ENCODE measurements at regions not wholly inside any gene's neighbourhood (a gene's known extent, or its start where the extent isn't known, plus 50 kb on each side); places are given as distances from the start of the nearest gene placed in this dataset.

DNA sequence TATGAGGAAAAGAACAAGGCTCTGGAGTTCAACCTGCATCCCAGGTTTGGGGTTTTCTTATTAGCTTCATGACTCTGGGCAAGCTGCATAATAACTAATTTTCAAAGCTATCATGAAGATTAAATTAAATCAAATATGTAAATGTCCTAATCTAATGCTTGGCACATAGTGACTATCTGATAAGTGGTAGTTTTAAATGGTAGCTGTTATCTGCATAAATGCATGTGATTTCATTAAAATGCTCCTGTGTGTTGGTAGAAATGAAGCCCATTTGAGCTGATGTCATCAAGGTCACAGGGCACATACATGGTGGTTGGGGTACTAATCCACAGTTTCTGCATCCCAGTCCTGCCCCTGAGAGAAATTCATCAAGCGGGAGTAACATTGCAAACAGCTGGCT, 428.8 kb downstream of the LRATD1 start:
- no peak for TF ChIP-seq TCF12 (IDR thresholded peaks at IDR 0.05; ENCODE audit: low read depth)
- TF ChIP-seq TAF1 (IDR thresholded peaks at IDR 0.05; ENCODE audit: low read depth): no peak
- no peak for TF ChIP-seq RAD21 (IDR thresholded peaks at IDR 0.05; ENCODE audit: low read depth)
- TF ChIP-seq, protein P1, sequence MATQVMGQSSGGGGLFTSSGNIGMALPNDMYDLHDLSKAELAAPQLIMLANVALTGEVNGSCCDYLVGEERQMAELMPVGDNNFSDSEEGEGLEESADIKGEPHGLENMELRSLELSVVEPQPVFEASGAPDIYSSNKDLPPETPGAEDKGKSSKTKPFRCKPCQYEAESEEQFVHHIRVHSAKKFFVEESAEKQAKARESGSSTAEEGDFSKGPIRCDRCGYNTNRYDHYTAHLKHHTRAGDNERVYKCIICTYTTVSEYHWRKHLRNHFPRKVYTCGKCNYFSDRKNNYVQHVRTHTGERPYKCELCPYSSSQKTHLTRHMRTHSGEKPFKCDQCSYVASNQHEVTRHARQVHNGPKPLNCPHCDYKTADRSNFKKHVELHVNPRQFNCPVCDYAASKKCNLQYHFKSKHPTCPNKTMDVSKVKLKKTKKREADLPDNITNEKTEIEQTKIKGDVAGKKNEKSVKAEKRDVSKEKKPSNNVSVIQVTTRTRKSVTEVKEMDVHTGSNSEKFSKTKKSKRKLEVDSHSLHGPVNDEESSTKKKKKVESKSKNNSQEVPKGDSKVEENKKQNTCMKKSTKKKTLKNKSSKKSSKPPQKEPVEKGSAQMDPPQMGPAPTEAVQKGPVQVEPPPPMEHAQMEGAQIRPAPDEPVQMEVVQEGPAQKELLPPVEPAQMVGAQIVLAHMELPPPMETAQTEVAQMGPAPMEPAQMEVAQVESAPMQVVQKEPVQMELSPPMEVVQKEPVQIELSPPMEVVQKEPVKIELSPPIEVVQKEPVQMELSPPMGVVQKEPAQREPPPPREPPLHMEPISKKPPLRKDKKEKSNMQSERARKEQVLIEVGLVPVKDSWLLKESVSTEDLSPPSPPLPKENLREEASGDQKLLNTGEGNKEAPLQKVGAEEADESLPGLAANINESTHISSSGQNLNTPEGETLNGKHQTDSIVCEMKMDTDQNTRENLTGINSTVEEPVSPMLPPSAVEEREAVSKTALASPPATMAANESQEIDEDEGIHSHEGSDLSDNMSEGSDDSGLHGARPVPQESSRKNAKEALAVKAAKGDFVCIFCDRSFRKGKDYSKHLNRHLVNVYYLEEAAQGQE (IDR thresholded peaks at IDR 0.05; ENCODE audit: low read depth): no peak
- no peak for TF ChIP-seq EP300 (IDR thresholded peaks at IDR 0.05; ENCODE audit: borderline replicate concordance)
- no peak for TF ChIP-seq FOXM1 (IDR thresholded peaks at IDR 0.05; ENCODE audit: borderline replicate concordance, low read depth)
- TF ChIP-seq, protein P2, sequence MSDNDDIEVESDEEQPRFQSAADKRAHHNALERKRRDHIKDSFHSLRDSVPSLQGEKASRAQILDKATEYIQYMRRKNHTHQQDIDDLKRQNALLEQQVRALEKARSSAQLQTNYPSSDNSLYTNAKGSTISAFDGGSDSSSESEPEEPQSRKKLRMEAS (IDR thresholded peaks at IDR 0.05): no peak
- TF ChIP-seq EGR1 (IDR thresholded peaks at IDR 0.05): no peak
